ENCODE measurements at regions not wholly inside any gene's neighbourhood (a gene's known extent, or its start where the extent isn't known, plus 50 kb on each side); places are given as distances from the start of the nearest gene placed in this dataset.

DNA sequence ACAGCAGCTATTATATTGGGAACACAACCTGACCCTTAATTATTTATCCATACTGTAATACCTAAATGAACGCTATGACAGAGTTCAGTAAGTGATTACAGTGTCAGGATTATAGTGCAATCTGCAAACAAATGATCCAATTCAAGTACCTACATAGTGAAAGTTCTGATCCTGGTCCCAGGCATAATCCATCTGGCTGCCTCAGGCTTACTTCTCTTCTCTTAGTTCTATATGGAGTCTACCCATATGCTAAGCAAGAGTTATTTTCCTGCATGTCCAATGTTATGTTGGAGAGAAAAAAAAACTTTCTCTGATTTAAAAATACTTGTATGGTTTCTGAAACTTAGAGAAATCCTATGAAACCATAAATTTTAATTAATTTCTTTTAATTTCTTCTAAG is 1487.7 kb upstream of the SLC10A2 start:
- H3K27me3 Mint-ChIP-seq (ENCODE audit: unreplicated experiment): no peaks in the 10 kb centered on the region
- no peaks in the 10 kb centered on the region for H3K36me3 Mint-ChIP-seq (ENCODE audit: unreplicated experiment)
- H3K27ac Mint-ChIP-seq (ENCODE audit: unreplicated experiment): no peak overlapping the region
- DNase-seq: no peak
- TF ChIP-seq, protein P1, sequence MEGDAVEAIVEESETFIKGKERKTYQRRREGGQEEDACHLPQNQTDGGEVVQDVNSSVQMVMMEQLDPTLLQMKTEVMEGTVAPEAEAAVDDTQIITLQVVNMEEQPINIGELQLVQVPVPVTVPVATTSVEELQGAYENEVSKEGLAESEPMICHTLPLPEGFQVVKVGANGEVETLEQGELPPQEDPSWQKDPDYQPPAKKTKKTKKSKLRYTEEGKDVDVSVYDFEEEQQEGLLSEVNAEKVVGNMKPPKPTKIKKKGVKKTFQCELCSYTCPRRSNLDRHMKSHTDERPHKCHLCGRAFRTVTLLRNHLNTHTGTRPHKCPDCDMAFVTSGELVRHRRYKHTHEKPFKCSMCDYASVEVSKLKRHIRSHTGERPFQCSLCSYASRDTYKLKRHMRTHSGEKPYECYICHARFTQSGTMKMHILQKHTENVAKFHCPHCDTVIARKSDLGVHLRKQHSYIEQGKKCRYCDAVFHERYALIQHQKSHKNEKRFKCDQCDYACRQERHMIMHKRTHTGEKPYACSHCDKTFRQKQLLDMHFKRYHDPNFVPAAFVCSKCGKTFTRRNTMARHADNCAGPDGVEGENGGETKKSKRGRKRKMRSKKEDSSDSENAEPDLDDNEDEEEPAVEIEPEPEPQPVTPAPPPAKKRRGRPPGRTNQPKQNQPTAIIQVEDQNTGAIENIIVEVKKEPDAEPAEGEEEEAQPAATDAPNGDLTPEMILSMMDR (IDR thresholded peaks at IDR 0.05; ENCODE audit: partially characterized antibody, unreplicated experiment): no peak
- no peaks in the 10 kb centered on the region for H3K4me1 Mint-ChIP-seq (ENCODE audit: low read depth, unreplicated experiment)
- H3K9me3 Mint-ChIP-seq (ENCODE audit: unreplicated experiment): no peaks in the 10 kb centered on the region
- H3K4me3 Mint-ChIP-seq (ENCODE audit: unreplicated experiment): no peak overlapping the region

DNA sequence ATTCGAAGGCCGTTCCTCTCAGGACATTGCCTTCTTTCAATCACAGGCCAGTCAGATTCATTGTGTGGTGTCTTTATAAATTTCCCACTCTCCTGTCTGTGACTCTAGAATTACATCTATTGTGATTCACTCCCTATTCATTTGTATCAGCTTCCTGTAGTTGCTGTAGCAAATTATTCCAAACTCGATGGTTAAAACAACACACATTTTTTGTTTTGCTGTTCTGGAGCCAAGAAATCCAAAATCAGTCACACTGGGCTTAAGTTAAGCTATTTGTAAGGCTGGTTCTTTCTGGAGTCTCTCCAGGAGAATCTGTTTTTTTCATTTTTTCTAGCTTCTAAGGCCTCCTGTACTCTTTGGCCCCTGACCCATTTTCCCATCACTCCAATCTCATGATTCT is 1487.0 kb upstream of the SLC10A2 start:
- H3K4me1 Mint-ChIP-seq (ENCODE audit: low read depth, unreplicated experiment): no peaks in the 10 kb centered on the region
- no peak for DNase-seq
- H3K27me3 Mint-ChIP-seq (ENCODE audit: unreplicated experiment): no peaks in the 10 kb centered on the region
- H3K9me3 Mint-ChIP-seq (ENCODE audit: unreplicated experiment): no peaks in the 10 kb centered on the region
- TF ChIP-seq, protein P1 (IDR thresholded peaks at IDR 0.05; ENCODE audit: partially characterized antibody, unreplicated experiment): no peak
- H3K36me3 Mint-ChIP-seq (ENCODE audit: unreplicated experiment): no peaks in the 10 kb centered on the region
- H3K27ac Mint-ChIP-seq (ENCODE audit: unreplicated experiment): no peak overlapping the region
- H3K4me3 Mint-ChIP-seq (ENCODE audit: unreplicated experiment): no peak overlapping the region

DNA sequence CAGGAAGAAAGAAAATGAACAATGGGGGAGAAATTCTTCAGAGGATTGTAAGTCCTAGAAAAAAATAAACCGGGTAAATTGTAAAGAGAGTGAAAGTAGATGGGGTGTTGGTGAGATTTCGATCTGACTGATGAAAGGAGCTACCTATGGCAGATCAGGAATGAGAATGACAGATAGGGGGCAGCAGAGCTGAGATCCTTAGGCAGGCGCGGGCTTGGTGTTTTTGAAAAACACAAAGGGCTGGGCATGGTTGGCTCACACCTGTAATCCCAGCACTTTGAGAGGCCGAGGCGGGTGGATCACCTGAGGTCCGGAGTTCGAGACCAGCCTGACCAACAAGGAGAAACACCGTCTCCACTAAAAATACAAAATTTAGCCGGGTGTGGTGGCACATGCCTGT is 1468.6 kb upstream of the SLC10A2 start:
- Mint-ChIP-seq H3K9me3 (ENCODE audit: unreplicated experiment) (no peaks in the 10 kb centered on the region), H3K27ac (ENCODE audit: unreplicated experiment) (no peak overlapping the region), H3K4me3 (ENCODE audit: unreplicated experiment) (no peak overlapping the region), H3K4me1 (ENCODE audit: low read depth, unreplicated experiment) (no peaks in the 10 kb centered on the region), H3K36me3 (ENCODE audit: unreplicated experiment) (no peaks in the 10 kb centered on the region), H3K27me3 (ENCODE audit: unreplicated experiment) (no peaks in the 10 kb centered on the region)
- no peak for DNase-seq
- TF ChIP-seq, protein P1 (IDR thresholded peaks at IDR 0.05; ENCODE audit: partially characterized antibody, unreplicated experiment): no peak

DNA sequence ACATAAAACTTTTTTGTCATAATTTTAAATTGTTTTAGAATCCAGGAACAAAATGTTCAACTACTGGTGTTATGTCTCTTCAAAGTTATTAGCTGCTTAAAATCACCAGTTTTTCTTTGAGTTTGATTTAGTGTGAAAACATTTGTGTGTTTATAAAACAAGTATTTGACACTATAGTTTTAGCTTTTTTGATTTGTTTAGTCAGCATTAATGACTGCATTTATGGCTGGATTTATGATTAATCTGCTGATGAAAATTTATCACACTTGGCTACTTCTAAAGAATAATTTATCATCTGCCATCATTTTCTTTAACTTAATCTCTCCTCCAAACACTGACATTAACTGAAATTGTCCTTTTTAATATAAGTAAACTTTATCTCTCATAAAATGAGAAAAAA is 1465.9 kb upstream of the SLC10A2 start:
- no peak overlapping the region for H3K27ac Mint-ChIP-seq (ENCODE audit: unreplicated experiment)

DNA sequence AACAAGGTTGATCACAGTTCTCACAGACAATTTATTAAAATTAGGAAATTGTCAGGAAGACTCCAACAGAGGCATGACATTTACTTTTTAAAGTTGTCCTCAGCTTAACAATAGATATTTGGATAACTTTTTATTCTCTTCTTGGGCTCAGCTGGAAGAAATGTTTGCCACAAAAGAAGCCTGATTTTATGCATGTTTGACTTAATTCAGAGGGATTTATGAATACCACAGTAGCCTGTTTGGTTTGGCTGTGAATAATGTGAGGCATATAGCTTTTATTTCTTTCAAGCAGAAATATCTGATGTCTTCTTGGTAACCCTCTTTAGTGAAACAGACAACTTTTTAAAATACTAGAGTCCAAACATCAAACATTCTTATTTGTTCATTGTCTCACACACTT is 1464.5 kb upstream of the SLC10A2 start:
- no peaks in the 10 kb centered on the region for H3K9me3 Mint-ChIP-seq (ENCODE audit: unreplicated experiment)
- no peaks in the 10 kb centered on the region for H3K27me3 Mint-ChIP-seq (ENCODE audit: unreplicated experiment)
- no peaks in the 10 kb centered on the region for H3K36me3 Mint-ChIP-seq (ENCODE audit: unreplicated experiment)
- no peaks in the 10 kb centered on the region for H3K4me1 Mint-ChIP-seq (ENCODE audit: low read depth, unreplicated experiment)
- H3K27ac Mint-ChIP-seq (ENCODE audit: unreplicated experiment): no peak overlapping the region
- DNase-seq: no peak
- no peak overlapping the region for H3K4me3 Mint-ChIP-seq (ENCODE audit: unreplicated experiment)
- TF ChIP-seq, protein P1 (IDR thresholded peaks at IDR 0.05; ENCODE audit: partially characterized antibody, unreplicated experiment): no peak

More for the DNA sequence above, 1465.9 kb upstream of the SLC10A2 start:
- H3K9me3 Mint-ChIP-seq (ENCODE audit: unreplicated experiment): no peaks in the 10 kb centered on the region
- H3K4me1 Mint-ChIP-seq (ENCODE audit: low read depth, unreplicated experiment): no peaks in the 10 kb centered on the region
- DNase-seq: no peak
- TF ChIP-seq, protein P1 (IDR thresholded peaks at IDR 0.05; ENCODE audit: partially characterized antibody, unreplicated experiment): no peak
- no peak overlapping the region for H3K4me3 Mint-ChIP-seq (ENCODE audit: unreplicated experiment)
- H3K36me3 Mint-ChIP-seq (ENCODE audit: unreplicated experiment): no peaks in the 10 kb centered on the region
- no peaks in the 10 kb centered on the region for H3K27me3 Mint-ChIP-seq (ENCODE audit: unreplicated experiment)
